Myocyte (in vitro differentiated cells): ENCODE measurements at regions not wholly inside any gene's neighbourhood (a gene's known extent, or its start where the extent isn't known, plus 50 kb on each side); places are given as distances from the start of the nearest gene placed in this dataset.
"Not testable (repeated sequence)": the region's sequence is repeated elsewhere in the genome, so short reads cannot be mapped to it uniquely, and the experiment has no call there.

Experiments
- DNase-seq: peaks from one replicate; pipeline ENCODE4 v3.0.0-alpha.2; 2012; ENCODE audit warnings: low read depth

GRCh38 chr1:219434285-219434922, 178.5 kb downstream of the ZC3H11B start:
- peak; percentile 68 for DNase-seq

- no peak for DNase-seq
Observed at GRCh38 chr1:219433496-219434131, 179.3 kb downstream of the ZC3H11B start.

- DNase-seq = no peak
Observed at GRCh38 chr1:219433001-219433400, 179.9 kb downstream of the ZC3H11B start.

- DNase-seq = no peak
Observed at GRCh38 chr1:219432191-219432606, 180.7 kb downstream of the ZC3H11B start.

- DNase-seq = no peak
Observed at GRCh38 chr1:219430419-219430818, 182.5 kb downstream of the ZC3H11B start.

GRCh38 chr1:219428651-219429050, 184.3 kb downstream of the ZC3H11B start:
- DNase-seq = no peak

GRCh38 chr1:219427989-219428388, 184.9 kb downstream of the ZC3H11B start:
- no peak for DNase-seq

GRCh38 chr1:219427403-219427802, 185.5 kb downstream of the ZC3H11B start:
- no peak for DNase-seq

- no peak for DNase-seq
Observed at GRCh38 chr1:219422811-219423598, 189.9 kb downstream of the ZC3H11B start.

- no peak for DNase-seq
Observed at GRCh38 chr1:219420913-219421312, 192.0 kb downstream of the ZC3H11B start.

GRCh38 chr1:219419860-219420259, 193.0 kb downstream of the ZC3H11B start:
- no peak for DNase-seq

- DNase-seq = no peak
Observed at GRCh38 chr1:219419065-219419464, 193.8 kb downstream of the ZC3H11B start.

- no peak for DNase-seq
Observed at GRCh38 chr1:219417610-219418009, 195.3 kb downstream of the ZC3H11B start.

GRCh38 chr1:219416598-219417238, 196.2 kb downstream of the ZC3H11B start:
- DNase-seq = peak; percentile 70

GRCh38 chr1:219415915-219416314, 197.0 kb downstream of the ZC3H11B start:
- DNase-seq = no peak

GRCh38 chr1:219415433-219415832, 197.5 kb downstream of the ZC3H11B start:
- DNase-seq = no peak

GRCh38 chr1:219414250-219414649, 198.7 kb downstream of the ZC3H11B start:
- DNase-seq = no peak

- DNase-seq = peak; percentile 40
Observed at GRCh38 chr1:219413536-219413935, 199.4 kb downstream of the ZC3H11B start.

- peak; percentile 14 for DNase-seq
Observed at GRCh38 chr1:219412772-219413171, 200.1 kb downstream of the ZC3H11B start.

GRCh38 chr1:219410721-219411120, 202.2 kb downstream of the ZC3H11B start:
- DNase-seq = not testable (repeated sequence)

- no peak for DNase-seq
Observed at GRCh38 chr1:219405531-219406331, 207.2 kb downstream of the ZC3H11B start.
